GM21576 (cell line): ENCODE measurements at regions not wholly inside any gene's neighbourhood (a gene's known extent, or its start where the extent isn't known, plus 50 kb on each side); places are given as distances from the start of the nearest gene placed in this dataset.

Source experiments
- ATAC-seq: cut with Tn5 transposase; IDR thresholded peaks from one replicate; pipeline ENCODE4 v1.9.1; 2021; ENCODE audit warnings: mild to moderate bottlenecking, moderate library complexity; ENCODE audit not compliant: unreplicated experiment

- no peak for ATAC-seq
Observed at GRCh38 chr2:166568409-166568808, 74.4 kb upstream of the SCN7A start.

DNA sequence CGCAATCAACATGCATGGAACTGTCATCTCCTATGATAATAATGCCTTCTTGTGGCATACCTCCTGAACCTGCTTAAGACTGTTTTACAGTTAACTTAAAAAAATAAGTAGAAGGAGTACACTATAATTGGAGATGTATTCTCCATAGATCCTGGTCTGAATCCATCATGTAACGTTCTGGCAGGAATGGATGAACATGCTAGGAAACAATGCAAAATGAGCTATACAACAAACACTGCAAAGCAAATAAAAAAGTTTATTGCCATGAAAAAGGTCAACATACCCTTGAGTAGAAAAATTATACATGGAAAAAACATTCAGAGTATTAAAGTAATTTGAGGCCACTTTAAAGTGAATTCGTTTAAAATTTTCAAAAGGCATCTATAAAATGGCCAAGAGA lies 71.5 kb upstream of the SCN7A start:
- no peak for ATAC-seq

- no peak for ATAC-seq
Observed at GRCh38 chr2:166563894-166564293, 69.8 kb upstream of the SCN7A start.

- no peak for ATAC-seq
Observed at GRCh38 chr2:166560022-166560421, 66.0 kb upstream of the SCN7A start.

- no peak for ATAC-seq
Observed at GRCh38 chr2:166550923-166551322, 56.9 kb upstream of the SCN7A start.

DNA sequence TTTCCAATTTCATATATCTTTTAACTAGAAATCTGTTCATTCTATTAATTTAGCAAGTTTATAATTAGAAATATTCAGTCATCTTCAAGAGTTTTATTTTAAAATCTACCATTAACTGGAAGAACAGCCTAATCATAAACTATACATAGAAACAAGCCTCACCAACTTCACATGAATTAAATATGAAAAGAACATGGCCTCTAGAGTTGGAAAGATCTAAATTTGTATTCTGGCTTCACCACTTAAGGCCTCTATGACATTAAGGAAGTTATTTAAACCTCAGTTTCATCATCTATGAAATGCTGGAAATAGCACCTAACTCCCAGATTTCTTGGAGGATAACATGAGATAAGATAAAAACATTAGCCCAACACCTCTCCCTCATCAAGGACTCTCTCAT lies 51.4 kb upstream of the SCN7A start:
- no peak for ATAC-seq
